Stimulated activated CD8-positive, alpha-beta memory T cell treated with anti-CD3 and anti-CD28 coated beads, Interleukin-12 subunit alpha, Interleukin-12 subunit beta, amount 100 ng/mL, for 1 hour (primary cell): ENCODE measurements at regions not wholly inside any gene's neighbourhood (a gene's known extent, or its start where the extent isn't known, plus 50 kb on each side); places are given as distances from the start of the nearest gene placed in this dataset.

Source experiments
- DNase-seq: peaks from one replicate; pipeline ENCODE4 v3.0.0-alpha.2; 2020; ENCODE audit warnings: low read depth

DNA sequence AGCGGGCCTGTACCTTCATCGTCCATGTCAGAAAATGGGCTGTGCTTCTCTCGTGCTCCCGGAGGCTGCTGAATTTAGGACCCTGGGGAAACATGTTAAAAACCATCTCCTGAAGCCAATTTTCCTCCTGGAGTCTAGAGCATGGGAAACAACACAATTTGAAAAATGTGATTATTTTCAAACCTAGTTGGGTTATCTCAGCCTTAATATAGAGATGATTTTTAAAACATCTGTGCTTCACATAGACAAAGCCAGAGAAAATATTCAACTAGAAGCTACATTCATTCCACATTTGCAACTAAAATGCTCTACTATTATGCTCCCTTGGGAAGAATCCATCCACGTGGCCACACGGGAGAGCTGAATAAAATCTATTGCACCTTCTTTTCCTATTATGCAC is 225.9 kb upstream of the TMEM72 start:
- DNase-seq: no peak

DNA sequence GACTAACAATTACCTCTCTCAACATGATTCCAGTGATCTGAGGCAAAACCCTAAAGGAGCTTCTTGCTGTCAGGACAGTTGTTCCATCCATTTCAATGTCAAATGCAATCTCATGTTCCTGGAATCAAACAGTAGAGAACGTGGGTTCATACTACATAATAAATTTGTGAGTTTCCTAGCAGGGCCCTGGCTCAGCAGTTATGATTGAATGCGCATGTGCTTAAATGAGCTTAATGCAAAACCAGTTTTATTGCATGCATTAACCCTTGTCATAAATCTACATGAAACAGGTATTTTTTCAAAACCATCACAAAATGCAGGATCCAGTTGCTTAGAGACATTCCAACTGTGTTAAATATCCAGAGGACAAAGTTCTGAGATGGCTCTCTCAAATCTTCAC is 225.4 kb upstream of the TMEM72 start:
- DNase-seq: no peak

DNA sequence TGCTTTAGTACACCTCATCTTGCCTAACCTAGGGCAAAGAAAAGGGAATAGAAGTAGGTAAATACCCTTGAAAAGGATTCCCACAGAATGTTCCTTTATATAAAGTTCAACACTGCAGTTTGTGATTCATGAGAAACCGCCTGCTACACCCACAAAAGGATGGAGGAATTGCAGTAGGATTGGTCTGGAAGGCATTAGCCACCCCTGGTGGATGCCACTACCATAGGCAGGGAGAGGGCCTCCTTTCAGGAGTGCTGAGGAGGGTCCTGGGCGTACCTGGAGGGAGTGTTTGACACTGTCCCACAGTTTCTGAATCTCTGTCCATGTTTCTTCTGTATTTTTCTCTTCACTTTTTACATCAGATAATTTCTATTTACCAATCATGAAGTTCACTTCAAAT is 221.8 kb upstream of the TMEM72 start:
- no peak for DNase-seq

DNA sequence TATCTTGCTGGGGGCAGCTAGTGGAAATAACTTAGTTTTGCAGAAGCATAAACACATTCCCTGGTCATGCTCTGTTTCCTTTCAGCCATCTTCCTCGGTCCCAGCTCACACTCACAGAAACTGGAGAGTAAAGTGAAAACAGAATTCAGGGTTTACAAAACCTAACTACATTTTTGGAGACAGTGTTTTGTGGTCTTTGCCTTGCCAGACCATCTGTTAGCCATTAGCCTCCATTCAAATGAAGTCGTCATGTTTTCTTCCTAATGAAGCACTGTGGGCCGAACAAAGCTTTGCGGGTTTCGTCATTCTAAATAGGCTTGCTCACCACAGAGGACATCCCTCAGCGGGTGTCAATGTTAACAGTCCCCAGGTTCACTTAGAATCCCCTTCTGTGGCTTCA is 214.6 kb upstream of the TMEM72 start:
- DNase-seq: no peak

DNA sequence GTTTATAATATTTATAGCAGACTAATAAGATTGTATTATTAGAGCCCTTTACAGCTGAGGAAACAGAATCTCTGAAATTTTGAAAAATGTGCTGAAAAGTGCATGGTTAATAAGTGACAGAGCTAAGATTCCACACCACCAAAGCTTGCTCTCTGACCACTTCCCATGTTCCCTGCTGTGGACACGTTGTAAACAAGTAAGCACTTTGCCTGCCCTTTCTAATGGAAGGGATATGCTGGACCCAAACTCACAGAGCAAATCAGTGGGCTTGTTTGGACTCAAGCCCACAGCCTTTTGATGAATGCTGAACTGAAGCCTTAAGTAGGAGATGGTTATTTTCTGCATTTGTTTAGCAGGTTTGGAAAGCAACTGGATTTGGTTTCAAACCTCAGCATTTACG is 214.0 kb upstream of the TMEM72 start:
- DNase-seq: no peak

DNA sequence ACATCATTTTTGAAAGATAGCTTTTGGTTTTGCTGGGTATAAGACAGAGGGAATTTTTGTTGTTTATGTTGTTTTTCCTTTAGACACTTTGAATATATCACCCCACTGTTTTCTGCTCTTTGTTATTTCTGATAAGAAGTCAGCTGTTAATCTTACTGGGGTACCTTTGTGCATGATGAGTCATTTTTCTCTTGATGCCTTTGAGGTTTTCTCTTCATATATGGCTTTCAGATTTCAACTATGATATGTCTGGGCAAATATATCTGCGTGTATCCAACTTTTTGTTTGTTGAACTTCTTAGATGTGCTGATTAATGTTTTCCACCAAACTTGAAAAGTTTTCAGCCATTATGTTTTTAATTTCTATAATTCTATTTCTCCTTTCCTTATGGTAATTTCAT is 208.6 kb upstream of the TMEM72 start:
- DNase-seq: no peak

DNA sequence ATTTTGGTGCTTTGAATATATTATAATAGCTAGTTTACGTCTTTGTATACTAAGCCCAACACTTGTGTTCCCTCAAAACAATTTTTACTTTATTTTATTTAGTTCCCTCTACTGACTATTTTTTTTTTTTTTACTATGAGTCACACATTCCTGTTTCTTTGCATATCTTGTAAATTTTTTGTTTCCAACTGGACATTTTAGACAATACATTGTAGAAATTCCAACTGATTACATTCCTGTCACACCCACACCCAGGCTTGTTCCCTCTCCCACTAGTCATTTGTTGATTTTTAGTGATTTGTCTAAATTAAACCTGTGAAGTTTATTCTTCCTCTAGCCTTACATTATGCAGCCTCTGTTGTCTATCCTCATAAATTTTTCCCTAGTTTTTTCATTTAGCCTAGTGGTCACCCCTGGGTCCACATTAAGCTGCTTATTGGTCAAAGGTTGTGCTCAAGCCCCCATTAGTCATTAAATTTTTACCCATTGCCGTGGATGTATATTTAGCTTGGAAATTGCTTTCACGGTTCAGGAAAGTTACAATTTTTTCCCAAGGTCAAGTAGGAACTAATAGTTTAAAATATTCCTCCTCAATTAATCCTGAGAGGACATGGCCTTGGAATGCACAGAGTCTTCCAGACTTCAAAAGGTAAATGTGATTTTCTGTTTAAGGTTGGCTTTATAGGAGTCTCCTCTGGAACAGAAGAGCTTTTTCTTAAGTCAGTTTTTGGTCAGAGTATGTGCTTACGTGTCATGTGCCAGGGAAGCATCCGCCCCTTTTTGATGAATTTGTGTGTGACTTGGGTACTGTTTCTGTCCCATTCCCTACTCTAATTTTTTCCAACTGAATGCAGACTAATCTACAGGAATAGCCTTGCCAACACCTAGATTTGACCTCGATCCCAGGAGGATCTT is 207.6 kb upstream of the TMEM72 start:
- no peak for DNase-seq

DNA sequence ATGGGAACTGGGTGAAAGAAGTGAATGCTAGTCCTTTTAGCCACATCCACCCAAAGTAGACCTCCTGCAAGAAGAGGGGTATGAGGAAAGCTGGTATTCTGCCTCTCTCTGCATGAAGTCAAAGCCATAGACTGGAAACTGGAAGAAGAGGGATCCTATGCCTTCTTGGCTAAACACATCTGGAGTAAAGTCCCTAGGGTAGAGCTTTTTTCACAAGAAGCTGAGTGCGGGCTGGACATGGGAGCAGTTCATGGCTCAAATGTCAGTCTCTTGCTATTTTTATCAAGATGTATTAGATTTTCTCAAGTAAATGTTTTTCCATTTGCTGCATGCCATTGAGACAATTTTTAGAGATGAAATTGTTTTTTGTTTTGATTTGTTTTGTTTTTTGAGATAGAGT is 206.5 kb upstream of the TMEM72 start:
- no peak for DNase-seq

DNA sequence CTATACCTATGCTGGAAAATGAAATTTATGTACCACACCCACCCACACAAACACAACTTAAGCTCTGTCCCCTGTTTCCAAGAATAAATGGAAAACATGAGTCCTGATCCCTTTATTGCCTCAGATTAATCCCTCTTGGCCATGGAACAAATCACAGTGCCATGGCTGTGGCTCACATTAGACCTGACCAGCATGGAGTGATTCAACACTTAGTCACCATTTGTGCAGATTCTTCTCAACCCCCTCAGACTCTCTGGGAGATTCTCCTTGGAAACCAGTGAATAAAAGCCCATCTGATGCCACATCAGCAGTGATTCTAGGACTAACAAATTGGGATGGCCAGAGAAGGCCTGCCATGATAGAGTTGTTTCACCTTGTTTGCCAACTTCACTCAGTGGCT is 204.4 kb upstream of the TMEM72 start:
- DNase-seq: no peak

DNA sequence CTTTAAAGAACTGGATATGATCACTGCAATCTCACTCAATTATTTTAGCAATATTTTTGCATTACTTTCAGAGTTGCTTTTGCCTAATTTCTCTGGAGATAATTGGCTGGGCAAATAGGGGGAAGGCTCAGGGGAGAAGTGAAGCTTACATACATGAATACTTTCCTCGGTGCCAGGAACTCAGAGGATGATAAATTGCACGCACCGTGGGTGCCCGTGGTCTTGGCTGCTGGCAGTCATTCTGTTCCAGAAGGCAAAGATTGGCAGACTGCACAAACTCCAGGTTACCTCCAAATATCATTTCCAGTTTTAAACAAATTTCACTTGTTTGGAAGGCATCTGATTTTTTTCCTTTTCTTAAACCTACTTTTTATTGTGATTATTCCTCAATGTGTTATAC is 197.8 kb upstream of the TMEM72 start:
- DNase-seq: no peak

DNA sequence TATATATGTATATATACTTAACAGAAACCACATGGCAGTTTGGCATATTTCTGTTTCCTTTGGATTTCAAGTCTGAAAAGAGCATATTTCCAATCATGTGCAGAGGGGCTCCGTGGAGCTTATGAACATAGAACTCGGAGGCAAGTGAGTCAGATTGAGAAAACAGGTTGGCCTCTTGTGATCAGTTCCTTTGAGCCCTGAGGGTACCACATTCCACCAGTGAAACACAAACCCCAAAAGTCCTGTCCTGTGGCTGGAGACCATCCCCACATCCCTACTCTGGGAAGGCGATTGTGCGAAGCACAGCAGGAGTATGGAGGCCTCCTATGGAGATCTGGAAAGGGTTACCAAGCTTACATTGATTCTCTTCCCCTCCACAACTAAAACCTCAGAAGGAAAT is 196.7 kb upstream of the TMEM72 start:
- no peak for DNase-seq

DNA sequence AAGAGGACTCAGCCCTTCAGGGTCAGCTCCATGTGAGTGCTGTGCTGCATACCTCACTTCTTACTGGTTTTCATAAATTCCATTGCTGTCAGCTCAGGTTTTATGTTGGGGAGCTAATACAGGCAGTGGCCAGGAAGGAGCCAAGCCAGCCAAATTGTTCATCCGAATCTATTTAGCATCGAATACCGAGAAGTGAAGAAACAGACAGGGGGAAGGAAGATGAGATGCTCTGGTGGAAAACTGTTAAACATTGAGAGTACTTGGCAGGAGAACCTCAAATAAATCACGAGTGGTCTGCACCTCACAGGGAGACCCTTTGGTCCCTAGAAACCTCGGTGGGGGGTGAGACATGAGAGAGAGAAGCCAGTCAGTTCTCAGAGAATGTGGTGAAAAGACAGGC is 196.0 kb upstream of the TMEM72 start:
- DNase-seq: no peak

DNA sequence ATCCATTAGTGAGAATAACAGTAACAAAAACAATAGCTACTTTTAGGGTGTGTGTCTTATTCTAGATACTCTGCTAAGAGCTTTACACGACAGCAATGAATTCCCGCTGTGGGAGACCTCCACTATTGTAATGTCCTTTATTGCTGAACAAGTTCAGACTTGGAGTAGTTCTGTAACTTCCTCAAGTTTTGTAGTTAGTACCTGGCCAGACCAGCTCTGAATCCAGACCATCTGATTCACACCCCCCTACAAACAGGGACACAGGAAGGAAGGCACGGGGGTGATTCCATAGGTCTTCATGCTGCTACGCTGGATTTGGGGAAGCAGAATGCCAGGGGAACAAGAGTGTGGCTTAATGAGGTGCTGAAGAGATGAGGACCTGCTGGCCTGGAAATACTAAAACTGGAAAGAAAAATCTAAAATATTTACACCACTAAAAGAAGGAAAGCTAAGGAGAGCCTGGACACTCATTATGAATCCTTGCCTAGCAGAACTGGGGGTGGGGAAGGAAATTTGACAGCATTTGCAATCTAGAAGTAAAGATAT is 194.6 kb upstream of the TMEM72 start:
- no peak for DNase-seq

DNA sequence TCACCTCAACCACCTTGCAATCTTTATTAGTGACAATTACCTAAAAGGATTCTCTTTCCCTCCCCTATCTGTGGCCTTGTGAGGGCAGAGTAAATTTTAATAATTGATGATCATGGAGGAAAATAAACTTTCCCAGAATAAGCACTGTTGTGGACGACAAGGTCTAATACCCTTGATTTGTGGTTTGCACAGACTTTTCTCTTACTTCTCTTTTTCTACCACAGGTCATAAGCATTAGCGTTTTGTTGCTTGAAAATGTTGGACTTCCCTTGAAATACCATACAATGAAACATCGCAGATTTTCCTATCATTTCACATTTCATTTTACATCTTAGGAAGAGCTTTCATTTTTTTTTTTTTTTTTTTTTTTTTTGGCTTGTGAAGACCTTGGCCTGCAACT is 188.1 kb upstream of the TMEM72 start:
- DNase-seq: no peak

DNA sequence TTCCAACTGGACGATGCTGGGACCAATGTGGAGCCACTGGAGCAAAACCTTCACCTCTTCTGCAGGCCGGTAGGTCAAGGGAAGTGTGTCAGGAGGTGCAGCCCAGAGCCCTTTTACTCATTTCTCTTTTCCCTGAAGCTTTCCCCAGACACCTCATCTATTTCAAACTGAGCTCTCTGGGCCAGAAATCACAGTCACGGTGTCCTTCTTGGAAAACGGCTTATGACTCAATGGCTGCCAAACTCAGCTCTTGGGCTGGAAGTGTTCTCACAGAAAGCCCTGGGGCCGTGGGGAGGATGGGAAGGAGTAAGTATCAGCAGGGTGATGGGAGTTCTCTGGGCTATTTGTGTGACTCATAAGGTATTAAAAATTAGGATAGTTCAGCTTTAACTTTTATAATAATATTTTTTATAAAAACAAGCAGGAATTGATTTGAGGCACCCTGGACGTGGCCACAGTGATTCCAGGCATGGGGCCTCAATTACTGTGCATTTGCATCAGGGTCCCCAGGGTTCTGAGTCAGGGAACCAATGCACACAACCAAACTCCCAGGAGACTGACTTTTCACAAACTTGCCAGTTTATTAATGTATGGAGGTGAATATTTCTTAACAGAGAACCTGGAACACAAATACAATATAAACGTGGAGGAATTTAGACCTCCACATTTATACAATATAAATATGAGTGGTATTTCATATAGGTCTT is 187.4 kb upstream of the TMEM72 start:
- DNase-seq: no peak

DNA sequence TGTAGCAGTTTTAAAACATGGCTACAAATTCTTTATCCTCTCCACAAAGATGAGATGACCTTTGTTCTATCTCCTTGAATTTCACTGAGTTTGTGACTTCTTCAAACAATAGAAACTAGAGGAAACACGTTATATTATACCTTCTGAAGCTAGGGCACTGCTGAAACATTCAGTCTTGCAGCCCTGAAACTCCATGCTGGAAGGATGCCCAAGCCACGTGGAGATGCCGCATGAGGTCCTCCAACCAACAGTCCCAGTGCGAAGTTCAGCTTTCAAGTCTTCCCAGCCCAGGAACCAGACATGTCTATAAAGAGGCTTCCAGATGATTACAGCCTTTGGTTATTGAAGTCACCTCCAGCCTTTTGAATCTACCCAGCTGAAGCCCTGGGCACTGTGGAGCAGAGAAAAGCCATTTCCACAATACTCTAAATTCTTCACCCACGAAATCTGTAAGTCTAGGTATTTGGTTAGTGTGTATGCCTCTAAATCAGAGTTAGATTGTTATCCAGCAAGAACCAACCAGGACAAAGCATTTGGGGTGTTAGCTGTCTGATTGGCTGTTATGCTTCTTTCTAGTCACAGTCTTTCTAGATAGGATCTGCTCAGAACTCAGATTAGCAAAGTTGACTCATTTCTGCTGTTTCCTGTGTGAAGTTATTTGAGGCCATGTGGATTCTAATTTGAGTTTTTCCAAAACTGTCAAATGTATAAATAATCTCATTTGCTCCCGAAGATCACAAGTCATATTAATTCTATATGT is 186.5 kb upstream of the TMEM72 start:
- DNase-seq: no peak

DNA sequence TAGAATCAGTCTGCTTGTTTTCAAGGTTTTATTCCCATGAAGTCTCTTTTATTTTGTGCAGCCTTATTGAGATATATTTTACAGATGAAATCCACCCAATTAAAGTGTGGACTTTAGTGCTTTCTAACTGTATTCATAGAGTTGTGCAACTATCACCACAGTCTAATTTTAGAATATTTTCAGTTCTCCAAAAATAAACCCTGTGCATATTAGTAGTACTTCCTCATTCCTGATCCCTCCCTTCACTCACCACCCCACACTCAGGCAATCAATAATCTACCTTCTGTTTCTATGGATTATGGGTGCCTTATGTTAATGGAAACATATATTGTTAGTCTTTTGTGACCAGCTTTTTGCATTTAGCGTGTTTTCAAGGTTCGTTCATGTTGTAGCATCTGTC is 185.7 kb upstream of the TMEM72 start:
- no peak for DNase-seq

DNA sequence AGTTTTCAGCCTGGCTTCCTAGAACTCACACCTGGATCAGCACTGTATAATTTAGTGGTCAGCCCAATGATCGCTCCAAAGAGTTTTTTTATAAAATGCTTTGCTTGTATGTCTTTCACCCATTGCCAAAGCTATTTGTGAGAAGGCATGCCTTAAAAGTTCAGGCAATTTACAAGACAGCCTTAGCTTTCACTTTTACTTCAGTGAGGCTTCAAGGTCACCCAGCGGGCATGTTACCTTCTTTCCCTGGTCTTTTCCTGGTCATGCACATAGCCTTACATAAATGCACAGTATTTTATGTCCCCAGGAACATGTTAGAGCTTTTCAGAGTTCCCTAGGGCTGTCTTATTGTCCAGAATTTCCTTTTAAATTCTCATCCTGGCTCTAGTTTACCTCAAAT is 179.9 kb upstream of the TMEM72 start:
- DNase-seq: no peak

DNA sequence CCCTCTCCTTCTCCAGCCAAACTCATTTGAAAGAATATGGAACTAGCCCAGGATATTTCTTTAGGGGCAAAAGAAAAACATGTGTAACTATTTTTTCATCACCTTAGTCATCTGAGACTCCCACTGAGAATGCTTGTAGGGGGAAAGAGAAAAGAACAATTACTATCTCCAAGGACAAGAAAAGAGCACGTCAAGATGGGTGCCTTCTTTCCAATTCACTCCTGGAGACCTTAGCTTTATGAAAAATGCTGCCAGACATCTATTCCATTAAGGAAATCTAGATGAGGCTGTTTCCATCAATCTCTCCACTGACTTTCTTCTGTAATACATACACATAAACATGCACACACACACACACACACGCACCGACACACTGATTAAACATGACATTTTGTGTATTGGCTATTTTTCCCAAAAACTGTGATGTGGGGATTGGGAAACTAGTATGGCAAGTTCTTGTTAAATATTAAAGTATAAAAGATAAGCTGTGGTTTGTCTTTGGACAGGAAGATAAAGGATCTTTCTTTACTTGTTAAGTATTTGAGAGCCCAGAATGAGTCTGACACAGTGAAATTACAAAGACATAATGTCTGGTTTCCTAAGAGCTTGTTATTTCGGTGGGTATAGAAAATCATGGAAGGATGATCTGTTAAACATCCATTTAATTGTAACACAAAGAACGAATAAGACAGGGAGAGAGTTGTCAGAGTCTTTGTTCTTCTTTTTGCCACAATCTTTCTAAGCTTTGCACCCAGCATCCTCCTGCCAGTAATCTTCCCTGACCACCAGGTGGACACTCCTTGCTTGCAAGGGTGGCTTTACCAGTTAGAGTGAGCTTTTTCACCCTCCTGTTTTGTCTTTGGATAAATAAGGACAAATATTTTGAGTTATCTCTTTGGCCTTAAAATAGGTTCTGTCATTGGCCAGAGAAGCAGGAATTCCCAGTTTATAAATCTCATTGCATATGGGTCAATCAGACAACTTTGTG is 177.3 kb upstream of the TMEM72 start:
- no peak for DNase-seq

DNA sequence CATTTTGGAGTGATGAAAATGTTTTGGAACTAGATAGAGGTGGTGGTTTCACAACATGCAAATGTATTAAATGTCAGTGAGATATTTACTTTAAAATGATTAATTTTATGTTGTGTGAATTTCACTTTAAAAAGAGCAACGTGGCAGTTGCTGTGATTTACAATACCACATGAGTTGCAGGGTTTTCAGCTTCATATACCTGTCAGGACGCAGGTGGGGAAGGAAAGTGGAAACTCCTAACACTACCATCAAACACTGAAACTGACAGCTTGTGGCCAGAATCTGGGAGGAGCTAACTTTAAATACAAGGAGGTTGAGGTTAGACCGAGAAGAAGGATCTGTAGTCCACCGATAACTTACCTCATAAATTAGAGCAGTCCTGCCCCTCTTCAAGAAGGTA is 168.9 kb upstream of the TMEM72 start:
- DNase-seq: no peak

DNA sequence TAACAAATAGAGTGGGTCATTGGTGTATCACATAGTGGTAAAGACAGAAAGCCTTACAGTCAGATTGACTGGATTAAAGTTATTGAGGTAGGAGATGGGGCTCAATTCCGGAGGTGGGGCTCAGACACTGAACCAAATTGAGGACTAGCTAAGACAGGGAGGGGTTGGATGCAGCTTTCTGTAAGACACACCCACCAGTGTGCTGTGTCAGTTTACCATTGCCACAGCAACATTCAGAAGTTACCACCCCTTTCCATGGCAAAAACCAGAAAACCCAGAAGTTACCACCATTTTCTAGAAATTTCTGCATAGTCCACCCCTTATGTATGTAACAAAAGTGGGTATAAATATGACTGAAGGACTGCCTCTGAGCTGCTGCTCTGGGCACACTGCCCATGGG is 167.6 kb upstream of the TMEM72 start:
- DNase-seq: no peak
